Esophagus squamous epithelium (tissue), 4 donors: ENCODE measurements at regions not wholly inside any gene's neighbourhood (a gene's known extent, or its start where the extent isn't known, plus 50 kb on each side); places are given as distances from the start of the nearest gene placed in this dataset.

Source experiments
- POLR2A ChIP-seq, 4 donors: fragments of 450-650 bp; IDR thresholded peaks; one replicate each; pipeline ENCODE4 v1.6.1; 2017; ENCODE audit warnings: antibody characterized with exemption in 4 of 4, mild to moderate bottlenecking in 4 of 4, moderate library complexity in 3 of 4
- TF ChIP-seq, protein P1 (sequence below), 6 experiments: fragments of 450-650 bp in 4 of 6; fragments of 200-600 bp in 2 of 6; sonication (generic) in 2 of 6; IDR thresholded peaks; one replicate each; pipeline ENCODE4 v1.5.1; 2016 to 2019; ENCODE audit warnings: antibody characterized with exemption in 6 of 6, mild to moderate bottlenecking in 4 of 6, moderate library complexity in 4 of 6

GRCh38 chr20:60694763-60695162, 557.3 kb upstream of the CDH4 start:
- TF ChIP-seq, protein P1, sequence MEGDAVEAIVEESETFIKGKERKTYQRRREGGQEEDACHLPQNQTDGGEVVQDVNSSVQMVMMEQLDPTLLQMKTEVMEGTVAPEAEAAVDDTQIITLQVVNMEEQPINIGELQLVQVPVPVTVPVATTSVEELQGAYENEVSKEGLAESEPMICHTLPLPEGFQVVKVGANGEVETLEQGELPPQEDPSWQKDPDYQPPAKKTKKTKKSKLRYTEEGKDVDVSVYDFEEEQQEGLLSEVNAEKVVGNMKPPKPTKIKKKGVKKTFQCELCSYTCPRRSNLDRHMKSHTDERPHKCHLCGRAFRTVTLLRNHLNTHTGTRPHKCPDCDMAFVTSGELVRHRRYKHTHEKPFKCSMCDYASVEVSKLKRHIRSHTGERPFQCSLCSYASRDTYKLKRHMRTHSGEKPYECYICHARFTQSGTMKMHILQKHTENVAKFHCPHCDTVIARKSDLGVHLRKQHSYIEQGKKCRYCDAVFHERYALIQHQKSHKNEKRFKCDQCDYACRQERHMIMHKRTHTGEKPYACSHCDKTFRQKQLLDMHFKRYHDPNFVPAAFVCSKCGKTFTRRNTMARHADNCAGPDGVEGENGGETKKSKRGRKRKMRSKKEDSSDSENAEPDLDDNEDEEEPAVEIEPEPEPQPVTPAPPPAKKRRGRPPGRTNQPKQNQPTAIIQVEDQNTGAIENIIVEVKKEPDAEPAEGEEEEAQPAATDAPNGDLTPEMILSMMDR (IDR thresholded peaks at IDR 0.05), result no peak
- TF ChIP-seq POLR2A (IDR thresholded peaks at IDR 0.05), result no peak
